Chondrocyte (in vitro differentiated cells): ENCODE measurements at regions not wholly inside any gene's neighbourhood (a gene's known extent, or its start where the extent isn't known, plus 50 kb on each side); places are given as distances from the start of the nearest gene placed in this dataset.

Experiments
- DNase-seq: peaks from one replicate; pipeline ENCODE4 v3.0.0; 2021; ENCODE audit warnings: mixed read lengths, low spot score
- H3K27ac Mint-ChIP-seq: one replicate; pipeline ENCODE4 v1.8.0; 2021; ENCODE audit warnings: mild to moderate bottlenecking, moderate library complexity, mixed read lengths; ENCODE audit not compliant: unreplicated experiment
- H3K27me3 Mint-ChIP-seq: 2 replicates; pipeline ENCODE4 v1.8.0; 2021; ENCODE audit warnings: low read depth, mixed read lengths
- H3K36me3 Mint-ChIP-seq: 2 replicates; pipeline ENCODE4 v1.8.0; 2021; ENCODE audit warnings: low read depth, mixed read lengths
- H3K4me1 Mint-ChIP-seq: 2 replicates; pipeline ENCODE4 v1.8.0; 2021; ENCODE audit warnings: low read depth, mild to moderate bottlenecking, mixed read lengths
- H3K4me3 Mint-ChIP-seq: one replicate; pipeline ENCODE4 v1.8.0; 2021; ENCODE audit warnings: mild to moderate bottlenecking, moderate library complexity, mixed read lengths; ENCODE audit not compliant: unreplicated experiment
- H3K9me3 Mint-ChIP-seq: 2 replicates; pipeline ENCODE4 v1.8.0; 2021; ENCODE audit warnings: low read depth, mixed read lengths
- CTCF ChIP-seq: fragments of 200-600 bp; sonication (generic); IDR thresholded peaks from 2 replicates; pipeline ENCODE4 v1.5.0; 2021; ENCODE audit warnings: antibody characterized with exemption, mild to moderate bottlenecking, moderate library complexity

- Mint-ChIP-seq H3K27me3 (no peaks in the 10 kb centered on the region), H3K27ac (no peak overlapping the region), H3K4me1 (peaks cover 54% of the 10 kb centered on the region), H3K9me3 (peaks cover 2% of the 10 kb centered on the region), H3K36me3 (no peaks in the 10 kb centered on the region), H3K4me3 (no peak overlapping the region)
- no peak for TF ChIP-seq CTCF
- DNase-seq = no peak
Measured at GRCh38 chr5:103434057-103434456, 128.5 kb downstream of the NUDT12 start.

- Mint-ChIP-seq H3K27ac (no peak overlapping the region), H3K27me3 (no peaks in the 10 kb centered on the region), H3K9me3 (no peaks in the 10 kb centered on the region), H3K4me3 (no peak overlapping the region), H3K4me1 (peaks cover 54% of the 10 kb centered on the region), H3K36me3 (no peaks in the 10 kb centered on the region)
- no peak for DNase-seq
- no peak for TF ChIP-seq CTCF
Measured at GRCh38 chr5:103433211-103433610, 129.4 kb downstream of the NUDT12 start.

GRCh38 chr5:103428923-103429322 lies 133.7 kb downstream of the NUDT12 start:
- H3K27ac Mint-ChIP-seq = peak overlapping the region; percentile 90

GRCh38 chr5:103428411-103428871 lies 134.1 kb downstream of the NUDT12 start:
- Mint-ChIP-seq H3K4me1 (peaks cover 75% of the 10 kb centered on the region), H3K36me3 (no peaks in the 10 kb centered on the region), H3K4me3 (no peak overlapping the region), H3K27ac (peak overlapping the region; percentile 90), H3K27me3 (no peaks in the 10 kb centered on the region), H3K9me3 (no peaks in the 10 kb centered on the region)
- DNase-seq = peak; percentile 85
- TF ChIP-seq CTCF = no peak

More at GRCh38 chr5:103428923-103429322, 133.7 kb downstream of the NUDT12 start:
- no peaks in the 10 kb centered on the region for H3K9me3 Mint-ChIP-seq
- H3K27me3 Mint-ChIP-seq = no peaks in the 10 kb centered on the region
- H3K36me3 Mint-ChIP-seq = no peaks in the 10 kb centered on the region
- no peak for TF ChIP-seq CTCF
- peaks cover 70% of the 10 kb centered on the region for H3K4me1 Mint-ChIP-seq
- no peak for DNase-seq
- H3K4me3 Mint-ChIP-seq = no peak overlapping the region

GRCh38 chr5:103427326-103427725 lies 135.3 kb downstream of the NUDT12 start:
- H3K4me1 Mint-ChIP-seq = peaks cover 71% of the 10 kb centered on the region
- no peaks in the 10 kb centered on the region for H3K27me3 Mint-ChIP-seq

More at GRCh38 chr5:103427326-103427725, 135.3 kb downstream of the NUDT12 start:
- Mint-ChIP-seq H3K9me3 (no peaks in the 10 kb centered on the region), H3K27ac (peak overlapping the region; percentile 75), H3K4me3 (no peak overlapping the region), H3K36me3 (no peaks in the 10 kb centered on the region)
- DNase-seq = no peak
- TF ChIP-seq CTCF = no peak
